NAMALWA (cell line): ENCODE measurements at regions not wholly inside any gene's neighbourhood (a gene's known extent, or its start where the extent isn't known, plus 50 kb on each side); places are given as distances from the start of the nearest gene placed in this dataset.
"Not testable (repeated sequence)": the region's sequence is repeated elsewhere in the genome, so short reads cannot be mapped to it uniquely, and the experiment has no call there.

Experiments
- DNase-seq: peaks from one replicate; pipeline ENCODE4 v3.0.0-alpha.2; 2015; ENCODE audit warnings: low spot score

- DNase-seq, result no peak
These were observed 115.0 kb downstream of the DACT1 start for GRCh38 chr14:58752771-58753201.

DNA sequence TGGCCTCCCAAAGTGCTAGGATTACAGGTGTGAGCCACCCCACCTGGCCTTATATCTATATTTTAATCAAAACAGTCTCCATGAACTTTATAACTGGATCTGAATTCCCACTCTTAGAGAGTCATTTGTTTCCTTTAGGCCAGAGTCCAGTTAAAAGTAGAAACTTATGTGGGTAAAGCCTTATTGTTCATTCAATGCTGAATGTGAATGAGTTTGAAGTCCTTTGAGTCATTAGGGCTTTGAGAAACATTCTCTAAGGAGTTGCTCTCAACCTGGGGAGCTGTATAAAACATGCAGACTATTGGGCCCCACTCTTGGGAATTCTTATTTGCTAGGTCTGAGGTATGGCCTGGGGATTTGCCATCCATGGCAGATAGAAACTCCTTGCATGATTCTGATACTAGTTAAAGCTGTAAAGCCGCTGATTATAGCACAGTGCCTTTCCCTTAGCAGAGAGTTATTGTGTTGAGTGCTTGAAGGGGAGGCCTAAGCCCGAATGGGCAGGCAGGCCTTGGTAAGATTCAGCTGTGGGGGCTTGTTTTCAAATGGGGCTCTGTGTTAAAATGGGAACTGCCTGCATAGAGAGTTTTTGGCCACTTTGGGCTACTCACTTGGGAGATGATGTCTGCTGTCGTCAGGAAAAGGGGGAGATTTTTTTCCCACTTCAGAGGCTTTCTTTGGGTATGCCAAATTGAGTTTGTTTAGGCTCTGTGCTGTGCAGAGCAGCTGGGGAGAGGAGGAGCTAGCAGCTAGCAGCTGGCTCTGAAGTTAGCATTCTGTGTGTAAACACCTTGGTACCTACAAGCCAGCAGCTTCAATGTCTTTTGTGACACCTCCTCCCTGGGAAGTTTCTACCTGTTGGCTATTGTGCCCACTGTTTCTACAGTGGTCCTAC lies 117.5 kb downstream of the DACT1 start:
- no peak for DNase-seq

- no peak for DNase-seq
These were observed 122.4 kb downstream of the DACT1 start for GRCh38 chr14:58760121-58760520.

DNA sequence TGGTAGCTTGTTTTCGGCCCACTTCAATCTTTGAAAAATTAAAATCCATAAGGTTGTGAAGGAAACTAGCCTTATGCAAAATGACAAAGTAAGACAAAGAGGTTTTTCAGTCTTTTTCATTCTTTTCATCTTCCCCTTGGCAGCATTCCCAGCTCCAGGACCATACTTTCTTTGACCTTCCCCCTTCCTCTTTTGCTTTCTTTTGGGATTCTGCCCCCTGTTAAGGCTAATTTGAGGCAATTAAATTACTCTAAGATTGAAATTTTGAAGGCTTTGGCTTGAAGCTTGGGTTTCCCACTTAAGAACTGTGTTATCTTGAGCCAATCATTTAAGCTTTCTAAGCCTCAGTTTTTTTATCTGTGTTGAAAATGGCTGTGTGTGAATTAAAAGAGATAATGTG lies 124.9 kb downstream of the DACT1 start:
- DNase-seq, result no peak

GRCh38 chr14:58763210-58763609 lies 125.4 kb downstream of the DACT1 start:
- DNase-seq, result no peak

- no peak for DNase-seq
These were observed 127.7 kb downstream of the DACT1 start for GRCh38 chr14:58765418-58765831.

- DNase-seq, result no peak
These were observed 128.1 kb downstream of the DACT1 start for GRCh38 chr14:58765843-58766242.

DNA sequence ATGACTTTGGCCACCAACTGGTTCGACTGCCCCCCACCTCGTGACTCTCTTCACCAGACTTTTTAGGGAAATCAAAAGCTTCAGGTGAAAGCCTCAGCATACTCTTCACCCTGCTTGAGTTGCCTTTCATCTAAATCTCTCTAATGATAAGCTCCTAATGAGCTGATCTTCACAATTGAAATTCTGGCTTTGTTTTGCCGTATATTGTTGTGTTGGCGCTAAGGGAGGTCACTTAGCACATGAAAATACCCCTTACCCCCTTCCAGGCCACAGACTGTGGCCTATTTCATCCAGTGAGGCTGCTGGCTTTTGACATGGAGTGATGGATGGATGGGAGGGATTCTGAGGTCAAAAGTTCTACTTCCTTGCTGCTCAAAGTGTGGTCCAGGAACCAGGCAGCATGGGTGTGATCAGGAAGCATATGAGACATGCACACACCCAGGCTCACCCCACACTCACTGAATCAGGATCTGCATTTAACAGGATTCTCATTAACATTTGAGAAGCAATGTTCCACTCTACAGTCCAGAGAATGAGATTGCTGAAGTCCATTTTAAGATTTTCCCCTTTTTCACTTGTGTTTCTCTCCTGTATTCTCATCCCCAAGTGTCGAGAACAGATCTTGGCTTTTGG lies 131.4 kb downstream of the DACT1 start:
- no peak for DNase-seq

DNA sequence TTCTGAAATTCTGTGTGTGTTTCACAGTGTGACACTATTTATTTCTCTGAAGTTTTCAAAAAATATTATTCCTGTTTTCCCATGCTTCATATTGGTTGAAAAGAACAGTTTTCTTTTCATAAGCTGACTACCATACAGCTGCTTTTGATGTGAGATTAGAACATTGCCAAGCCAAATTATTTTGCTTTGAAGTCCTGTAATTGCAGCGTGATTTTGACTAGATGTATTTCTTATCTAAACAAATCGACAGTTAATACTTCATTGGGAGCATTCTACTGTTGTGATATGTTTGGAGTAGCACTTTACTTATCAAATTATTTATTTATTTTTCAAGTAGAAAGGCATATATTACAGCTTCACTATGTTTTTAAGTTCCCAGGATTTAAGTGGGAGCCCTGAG lies 132.0 kb downstream of the DACT1 start:
- no peak for DNase-seq

DNA sequence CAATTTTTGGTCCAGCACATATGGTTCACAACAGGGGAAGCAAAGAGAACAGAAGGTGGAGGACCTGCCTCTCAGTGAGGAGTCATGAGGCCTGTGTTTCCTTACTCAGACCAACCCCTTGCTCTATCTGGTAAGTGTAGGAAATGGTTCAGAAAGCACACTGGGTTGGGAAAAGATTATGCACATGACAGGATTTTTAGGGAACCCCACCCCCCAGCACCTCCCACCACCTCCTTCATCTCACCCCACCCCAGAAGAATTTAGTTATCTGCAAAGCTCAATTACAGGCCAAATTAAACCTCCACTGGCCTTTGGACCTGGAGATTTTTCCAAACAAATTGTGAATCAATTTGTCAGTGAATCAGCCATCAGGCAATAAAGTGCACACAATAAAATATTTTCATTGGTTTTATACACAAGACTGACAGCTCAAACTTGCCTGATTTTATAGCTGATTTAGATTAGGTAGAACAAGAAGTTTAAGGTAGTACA lies 132.8 kb downstream of the DACT1 start:
- DNase-seq, result no peak

DNA sequence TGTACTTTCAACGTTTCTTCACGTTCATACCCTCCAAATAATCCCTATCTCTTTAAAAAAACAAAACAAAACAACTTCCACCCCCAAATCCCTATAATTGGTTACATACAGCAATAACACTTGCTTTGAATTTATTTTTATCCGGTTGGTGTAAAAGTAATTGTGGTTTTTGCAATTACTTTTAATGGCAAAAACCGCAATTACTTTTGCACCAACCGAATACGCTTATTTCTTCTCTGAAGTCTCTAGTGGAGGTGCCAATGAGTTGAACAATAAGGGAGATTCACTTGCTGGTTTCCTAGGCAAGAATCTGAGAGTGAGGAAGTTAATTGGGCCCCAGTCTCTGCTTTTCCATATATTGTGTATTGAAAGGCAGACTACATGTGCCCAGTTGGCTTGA lies 133.3 kb downstream of the DACT1 start:
- no peak for DNase-seq

- no peak for DNase-seq
These were observed 134.4 kb downstream of the DACT1 start for GRCh38 chr14:58772116-58772515.

GRCh38 chr14:58772794-58773620 lies 135.2 kb downstream of the DACT1 start:
- no peak for DNase-seq

- DNase-seq, result no peak
These were observed 136.8 kb downstream of the DACT1 start for GRCh38 chr14:58774531-58774930.

GRCh38 chr14:58775130-58775529 lies 137.4 kb downstream of the DACT1 start:
- DNase-seq, result not testable (repeated sequence)

DNA sequence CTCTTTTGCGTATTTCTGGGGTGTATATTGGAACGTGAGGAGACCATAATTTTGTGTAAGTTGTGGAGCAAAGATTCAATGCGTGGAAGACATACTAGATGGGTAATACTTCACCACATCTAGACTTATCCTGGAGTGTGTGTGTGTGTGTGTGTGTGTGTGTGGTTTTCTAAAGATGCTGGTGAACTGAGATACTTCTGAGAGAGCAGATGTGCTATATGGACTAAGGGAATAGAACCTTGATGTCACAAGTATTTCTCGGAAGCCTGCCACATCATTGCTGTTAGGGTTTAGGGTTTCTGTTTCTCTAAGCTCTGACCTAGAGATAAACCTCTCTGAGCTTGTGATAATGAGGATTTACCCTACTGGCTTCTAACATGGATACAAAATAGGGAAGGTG lies 138.8 kb downstream of the DACT1 start:
- no peak for DNase-seq

- no peak for DNase-seq
These were observed 139.8 kb downstream of the DACT1 start for GRCh38 chr14:58777541-58777979.

DNA sequence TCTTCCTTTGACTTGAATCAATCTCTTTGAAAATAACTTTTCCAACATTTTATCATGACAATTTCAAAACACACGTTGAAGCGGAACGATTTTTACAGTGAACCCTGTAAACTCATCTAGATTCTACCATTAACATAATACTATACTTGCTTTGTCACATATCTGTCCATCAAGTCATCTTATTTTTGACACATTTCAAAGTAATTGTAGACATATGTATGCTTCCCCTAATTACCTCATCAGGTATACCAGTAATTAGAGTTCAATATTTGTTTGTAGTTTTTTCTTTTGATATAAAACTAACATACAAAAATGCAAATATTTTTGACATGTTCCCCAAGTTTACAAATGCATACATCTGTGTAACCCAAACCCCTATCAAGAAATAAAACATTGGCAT lies 140.4 kb downstream of the DACT1 start:
- DNase-seq, result no peak

GRCh38 chr14:58779376-58779775 lies 141.6 kb downstream of the DACT1 start:
- DNase-seq, result no peak

DNA sequence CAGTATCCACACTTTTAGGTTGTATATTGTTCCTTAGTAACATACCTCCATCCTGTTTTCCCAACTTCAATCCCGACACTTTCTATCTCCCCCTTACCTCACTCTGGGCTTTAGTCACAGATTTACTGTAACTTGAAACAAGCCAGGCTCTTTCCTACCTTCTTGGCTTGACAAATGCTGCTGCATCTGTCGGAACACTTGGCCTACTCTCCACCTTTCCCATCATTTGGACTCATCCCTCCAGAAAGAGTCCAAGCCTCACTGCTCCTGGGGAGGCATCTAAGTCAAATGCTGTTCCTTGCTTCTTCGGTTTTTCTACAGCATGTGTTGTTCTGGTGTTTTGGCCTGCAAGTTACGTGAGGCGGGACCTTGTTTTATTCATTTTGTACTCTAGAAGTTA lies 142.4 kb downstream of the DACT1 start:
- DNase-seq, result no peak

DNA sequence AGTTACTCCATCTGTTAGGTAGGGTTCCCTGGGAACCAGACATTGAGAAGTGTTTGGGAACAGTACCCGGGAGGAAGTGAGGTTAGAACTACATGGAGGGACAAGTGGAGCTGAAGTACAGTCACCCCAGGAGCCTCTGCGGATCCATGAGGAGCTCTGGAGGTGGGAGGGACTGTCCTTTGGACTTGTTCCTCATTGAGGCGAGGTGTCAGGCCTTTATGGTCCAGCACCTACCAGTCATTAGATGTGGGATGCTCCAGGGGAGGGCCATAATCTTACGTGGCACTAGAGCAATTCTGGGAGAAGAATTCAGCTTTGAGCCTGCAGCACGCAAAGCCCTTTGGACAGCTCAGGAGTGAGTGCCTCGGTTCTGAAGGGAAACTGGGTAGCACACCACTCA lies 142.8 kb downstream of the DACT1 start:
- DNase-seq, result no peak

- no peak for DNase-seq
These were observed 144.2 kb downstream of the DACT1 start for GRCh38 chr14:58782011-58782410.
